Thyroid gland (tissue), 4 donors: ENCODE measurements at regions not wholly inside any gene's neighbourhood (a gene's known extent, or its start where the extent isn't known, plus 50 kb on each side); places are given as distances from the start of the nearest gene placed in this dataset.
"Not testable (repeated sequence)": the region's sequence is repeated elsewhere in the genome, so short reads cannot be mapped to it uniquely, and the experiment has no call there.

Source experiments
- DNase-seq, 2 donors: peaks; one replicate each; pipeline ENCODE4 v3.0.0-alpha.2; 2019
- H3K27ac ChIP-seq, 3 donors: fragments of 200-600 bp; sonication (generic); 1 replicate in 2 of 3; 2 replicates in 1 of 3; pipeline ENCODE4 v1.5.1; 2016 to 2019; ENCODE audit warnings: mild to moderate bottlenecking in 1 of 3, moderate library complexity in 1 of 3
- H3K27me3 ChIP-seq: fragments of 200-600 bp; sonication (generic); one replicate; pipeline ENCODE4 v1.5.1; 2019
- H3K36me3 ChIP-seq, 2 donors: fragments of 200-600 bp; sonication (generic); one replicate each; pipeline ENCODE4 v1.5.1; 2016 to 2019
- H3K4me1 ChIP-seq, 2 donors: fragments of 200-600 bp; sonication (generic); one replicate each; pipeline ENCODE4 v1.5.1; 2017 to 2019
- H3K4me3 ChIP-seq, 3 donors: fragments of 200-600 bp; sonication (generic); replicated peaks in 1 of 3; 1 replicate in 2 of 3; 2 replicates in 1 of 3; pipeline ENCODE4 v1.5.1; 2016; ENCODE audit warnings: mild to moderate bottlenecking in 1 of 3
- H3K9me3 ChIP-seq: fragments of 200-600 bp; sonication (generic); one replicate; pipeline ENCODE4 v1.5.1; 2017
- POLR2A ChIP-seq, 2 donors: fragments of 450-650 bp; IDR thresholded peaks; one replicate each; pipeline ENCODE4 v1.6.1; 2017; ENCODE audit warnings: antibody characterized with exemption in 2 of 2, mild to moderate bottlenecking in 2 of 2, moderate library complexity in 1 of 2
- whole genome bisulfite sequencing, 2 donors: methylation state at CpG; one replicate each; pipeline ENCODE4 v1.1.5; 2017; 5-methylcytosine and 5-hydroxymethylcytosine counted together
- intact Hi-C: fragments of 100-400 bp; cut with DNase I; formaldehyde crosslinking; loops from one replicate; pipeline ENCODE4 v1.15.1; 2023
- TF ChIP-seq, protein P1 (sequence below), 6 experiments: fragments of 200-600 bp in 3 of 6; fragments of 450-650 bp in 3 of 6; sonication (generic) in 3 of 6; IDR thresholded peaks; one replicate each; pipeline ENCODE4 v1.5.1; 2016 to 2019; ENCODE audit warnings: antibody characterized with exemption in 6 of 6, mild to moderate bottlenecking in 2 of 6, inconsistent platforms in 1 of 6, moderate library complexity in 1 of 6

DNA sequence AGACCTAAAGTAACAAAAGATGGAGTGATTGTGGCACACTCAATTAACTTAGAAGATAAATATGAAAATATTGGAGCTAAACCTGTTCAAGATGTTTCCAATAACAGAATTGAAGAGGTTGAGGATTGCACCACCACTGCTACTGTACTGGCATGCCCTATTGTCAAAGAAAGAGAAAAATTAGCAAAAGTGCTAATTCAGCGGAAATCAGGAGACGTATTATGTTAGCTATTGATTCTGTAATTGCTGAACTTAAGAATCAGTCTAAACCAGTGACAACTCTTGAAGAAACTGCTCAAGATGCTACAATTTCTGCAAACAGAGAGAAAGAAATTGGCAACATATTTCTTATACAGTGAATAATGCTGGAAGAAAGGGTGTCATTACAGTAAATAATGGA lies 754.4 kb downstream of the CDH18 start:
- intact Hi-C loops = no loop called here
- Histone ChIP-seq H3K27ac (no peak overlapping the region), H3K27me3 (no peaks in the 10 kb centered on the region), H3K36me3 (no peaks in the 10 kb centered on the region), H3K9me3 (no peaks in the 10 kb centered on the region), H3K4me1 (no peaks in the 10 kb centered on the region), H3K4me3 (no peak overlapping the region)
- 90 to 93% methylated on average over 2 of the region's 2 CpGs for WGBS, 2 donors
- no peak for TF ChIP-seq POLR2A (IDR thresholded peaks at IDR 0.05)
- TF ChIP-seq, protein P1, sequence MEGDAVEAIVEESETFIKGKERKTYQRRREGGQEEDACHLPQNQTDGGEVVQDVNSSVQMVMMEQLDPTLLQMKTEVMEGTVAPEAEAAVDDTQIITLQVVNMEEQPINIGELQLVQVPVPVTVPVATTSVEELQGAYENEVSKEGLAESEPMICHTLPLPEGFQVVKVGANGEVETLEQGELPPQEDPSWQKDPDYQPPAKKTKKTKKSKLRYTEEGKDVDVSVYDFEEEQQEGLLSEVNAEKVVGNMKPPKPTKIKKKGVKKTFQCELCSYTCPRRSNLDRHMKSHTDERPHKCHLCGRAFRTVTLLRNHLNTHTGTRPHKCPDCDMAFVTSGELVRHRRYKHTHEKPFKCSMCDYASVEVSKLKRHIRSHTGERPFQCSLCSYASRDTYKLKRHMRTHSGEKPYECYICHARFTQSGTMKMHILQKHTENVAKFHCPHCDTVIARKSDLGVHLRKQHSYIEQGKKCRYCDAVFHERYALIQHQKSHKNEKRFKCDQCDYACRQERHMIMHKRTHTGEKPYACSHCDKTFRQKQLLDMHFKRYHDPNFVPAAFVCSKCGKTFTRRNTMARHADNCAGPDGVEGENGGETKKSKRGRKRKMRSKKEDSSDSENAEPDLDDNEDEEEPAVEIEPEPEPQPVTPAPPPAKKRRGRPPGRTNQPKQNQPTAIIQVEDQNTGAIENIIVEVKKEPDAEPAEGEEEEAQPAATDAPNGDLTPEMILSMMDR (IDR thresholded peaks at IDR 0.05) = no peak
- DNase-seq = no peak

DNA sequence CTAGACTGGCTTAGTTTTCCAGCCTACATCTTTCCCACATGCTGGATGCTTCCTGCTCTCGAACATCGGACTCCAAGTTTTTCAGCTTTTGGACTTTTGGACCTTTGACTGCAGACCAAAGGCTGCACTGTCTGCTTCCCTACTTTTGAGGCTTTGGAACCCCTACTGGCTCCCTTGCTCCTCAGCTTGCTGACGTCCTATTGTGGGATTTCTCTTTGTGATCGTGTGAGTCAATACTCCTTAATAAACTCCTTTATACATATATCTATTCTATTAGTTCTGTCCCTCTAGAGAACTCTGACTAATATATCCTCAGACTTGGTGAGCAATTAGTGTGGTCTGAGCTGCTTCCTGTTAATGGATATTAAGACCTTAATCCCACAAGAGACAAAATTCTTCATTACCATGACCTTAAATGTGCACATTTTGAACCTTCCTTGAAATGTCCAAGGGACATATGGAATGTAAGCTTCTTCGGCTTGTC lies 752.9 kb downstream of the CDH18 start:
- DNase-seq = no peak
- H3K36me3 ChIP-seq = no peaks in the 10 kb centered on the region
- H3K9me3 ChIP-seq = no peaks in the 10 kb centered on the region
- TF ChIP-seq POLR2A (IDR thresholded peaks at IDR 0.05) = no peak
- TF ChIP-seq, protein P1 (IDR thresholded peaks at IDR 0.05) = no peak
- H3K27me3 ChIP-seq = no peaks in the 10 kb centered on the region
- H3K27ac ChIP-seq = no peak overlapping the region
- intact Hi-C loops = no loop called here
- no peaks in the 10 kb centered on the region for H3K4me1 ChIP-seq
- no peak overlapping the region for H3K4me3 ChIP-seq
- 90 to 91% methylated on average over 5 of the region's 5 CpGs for WGBS, 2 donors

DNA sequence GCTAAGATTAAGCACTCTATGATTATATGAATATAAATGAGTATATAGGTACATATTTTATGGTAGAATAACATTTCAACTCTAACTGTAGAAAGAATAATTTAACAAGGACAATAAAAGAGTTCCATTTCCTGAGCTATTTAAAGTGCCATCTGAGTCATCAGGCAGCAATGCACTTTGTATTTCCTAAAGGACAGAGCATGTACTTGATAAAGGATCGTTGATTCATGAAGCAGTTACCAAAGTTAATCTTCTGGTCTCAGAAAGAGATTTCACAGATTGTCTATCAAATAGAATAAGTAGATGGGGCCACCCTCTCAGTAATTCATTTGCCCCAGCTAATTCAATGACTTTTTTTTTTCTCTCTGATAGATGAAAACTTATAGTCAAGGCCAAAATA lies 747.8 kb downstream of the CDH18 start:
- H3K4me3 ChIP-seq = no peak overlapping the region
- intact Hi-C loops = no loop called here
- H3K27me3 ChIP-seq = no peaks in the 10 kb centered on the region
- no peak overlapping the region for H3K27ac ChIP-seq
- no peaks in the 10 kb centered on the region for H3K36me3 ChIP-seq
- no peaks in the 10 kb centered on the region for H3K4me1 ChIP-seq
- TF ChIP-seq, protein P1 (IDR thresholded peaks at IDR 0.05) = no peak
- no peak for TF ChIP-seq POLR2A (IDR thresholded peaks at IDR 0.05)
- H3K9me3 ChIP-seq = no peaks in the 10 kb centered on the region
- WGBS, 2 donors = 6 to 14% methylated on average over 1 of the region's 1 CpG
- DNase-seq = no peak

DNA sequence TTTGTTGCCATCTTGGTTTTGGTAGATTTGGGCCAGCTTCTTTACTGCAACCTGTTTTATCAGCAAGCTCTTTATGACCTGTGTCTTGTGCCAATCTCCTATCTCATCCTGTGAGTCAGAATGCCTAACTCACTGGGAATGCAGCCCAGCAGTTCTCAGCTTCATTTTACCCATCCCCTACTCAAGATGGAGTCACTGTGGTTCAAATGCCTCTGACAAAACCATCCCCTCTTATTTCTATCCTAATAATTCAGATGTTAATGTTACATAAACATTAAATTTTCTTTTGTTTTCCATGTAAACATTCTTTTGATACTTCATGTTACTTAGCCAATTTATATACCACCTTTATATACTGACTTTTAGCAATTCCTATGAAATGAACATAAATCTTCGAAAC lies 746.3 kb downstream of the CDH18 start:
- WGBS, 2 donors = 89 to 90% methylated on average over 1 of the region's 1 CpG
- no peaks in the 10 kb centered on the region for H3K4me1 ChIP-seq

DNA sequence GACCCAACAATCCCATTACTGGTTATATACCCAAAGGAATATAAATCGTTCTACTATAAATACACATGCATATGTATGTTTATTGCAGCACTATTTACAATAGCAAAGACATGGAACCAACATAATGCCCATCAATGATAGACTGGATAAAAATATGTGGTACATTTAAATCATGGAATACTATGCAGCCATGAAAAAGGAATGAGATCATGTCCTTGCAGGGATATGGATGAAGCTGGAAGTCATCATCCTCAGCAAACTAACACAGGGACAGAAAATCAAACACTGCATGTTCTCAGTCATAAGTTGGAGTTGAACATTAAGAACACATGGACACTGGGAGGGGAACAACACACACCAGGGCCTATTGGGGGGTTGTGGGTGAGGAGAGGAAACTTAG lies 741.8 kb downstream of the CDH18 start:
- H3K27ac ChIP-seq, H3K4me3 ChIP-seq, H3K4me1 ChIP-seq, intact Hi-C loops, H3K9me3 ChIP-seq, H3K36me3 ChIP-seq, H3K27me3 ChIP-seq, DNase-seq: not testable (repeated sequence)
- 89 to 90% methylated on average over 1 of the region's 1 CpG for WGBS, 2 donors

More for the DNA sequence above, 746.3 kb downstream of the CDH18 start:
- no peak for DNase-seq
- intact Hi-C loops = no loop called here
- Histone ChIP-seq H3K27me3 (no peaks in the 10 kb centered on the region), H3K27ac (no peak overlapping the region), H3K9me3 (no peaks in the 10 kb centered on the region), H3K4me3 (no peak overlapping the region), H3K36me3 (no peaks in the 10 kb centered on the region)
- TF ChIP-seq POLR2A (IDR thresholded peaks at IDR 0.05) = no peak
- TF ChIP-seq, protein P1 (IDR thresholded peaks at IDR 0.05) = no peak

DNA sequence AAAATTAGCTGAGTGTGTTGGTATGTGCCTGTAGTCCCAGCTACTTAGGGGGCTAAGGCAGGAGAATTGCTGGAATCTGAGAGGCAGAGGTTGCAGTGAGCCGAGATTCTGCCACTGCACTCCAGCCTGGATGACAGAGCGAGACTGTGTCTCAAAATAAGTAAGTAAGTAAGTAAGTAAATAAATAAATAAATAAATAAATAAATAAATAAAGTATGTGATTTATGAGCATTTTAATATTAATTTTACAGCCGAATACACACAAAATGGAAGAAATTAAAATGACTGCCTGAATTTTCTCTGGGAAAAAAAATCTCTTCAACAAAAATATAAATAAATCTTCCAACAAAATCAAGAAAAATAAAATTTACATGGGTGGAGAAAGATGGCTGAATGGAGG lies 740.7 kb downstream of the CDH18 start:
- intact Hi-C loops = no loop called here
- no peak overlapping the region for H3K27ac ChIP-seq
- DNase-seq = no peak
- H3K27me3 ChIP-seq = no peaks in the 10 kb centered on the region
- H3K36me3 ChIP-seq = no peaks in the 10 kb centered on the region
- H3K9me3 ChIP-seq = no peaks in the 10 kb centered on the region
- H3K4me3 ChIP-seq = no peak overlapping the region
- H3K4me1 ChIP-seq = no peaks in the 10 kb centered on the region
- TF ChIP-seq, protein P1 (IDR thresholded peaks at IDR 0.05) = no peak
- no peak for TF ChIP-seq POLR2A (IDR thresholded peaks at IDR 0.05)
- WGBS, 2 donors = 93 to 94% methylated on average over 3 of the region's 3 CpGs
